SK-N-SH (cell line): ENCODE measurements at regions not wholly inside any gene's neighbourhood (a gene's known extent, or its start where the extent isn't known, plus 50 kb on each side); places are given as distances from the start of the nearest gene placed in this dataset.

Experiments
- CTCF ChIA-PET: fragments of 300-600, 350-600 bp; formaldehyde crosslinking; extraction: SDS; loops from one replicate; lab custom pipeline; 2021; lab: Yijun Ruan, JAX
- POLR2A ChIA-PET: fragments of 350-600 bp; sonication (Branson Sonifier 250); formaldehyde crosslinking; extraction: SDS; loops from one replicate; lab custom pipeline; 2020; ENCODE audit warnings: antibody characterized with exemption, inconsistent platforms; lab: Yijun Ruan, JAX
- DNase-seq: peaks from one replicate; pipeline ENCODE4 v3.0.0; 2012
- H2AFZ ChIP-seq: fragments of 200-600 bp; sonication (generic); 2 replicates; pipeline ENCODE4 v1.8.1; 2016; ENCODE audit warnings: antibody characterized with exemption, mild to moderate bottlenecking, low read depth
- H3F3A ChIP-seq: fragments of 200-600 bp; sonication (generic); replicated peaks from 2 replicates; pipeline ENCODE3; 2016; ENCODE audit warnings: antibody characterized with exemption, mild to moderate bottlenecking; ENCODE audit not compliant: insufficient read depth
- H3K27ac ChIP-seq, 2 experiments: fragments of 200-500 bp in 1 of 2; fragments of 200-600 bp in 1 of 2; sonication (Bioruptor generic) in 1 of 2; sonication (generic), shearing (Covaris generic) in 1 of 2; 2 replicates each; pipeline versions ENCODE4 v1.5.1 to v1.6.1; 2014 to 2016; ENCODE audit warnings: low read depth in 2 of 2, inconsistent platforms in 1 of 2, low read length in 1 of 2, mild to moderate bottlenecking in 1 of 2, mixed read lengths in 1 of 2
- H3K27me3 ChIP-seq: fragments of 200-600 bp; sonication (generic), shearing (Covaris generic); 2 replicates; pipeline ENCODE4 v1.6.1; 2016; ENCODE audit warnings: mixed run types; ENCODE audit not compliant: insufficient read depth
- H3K36me3 ChIP-seq, 2 experiments: fragments of 200-500 bp in 1 of 2; fragments of 200-600 bp in 1 of 2; sonication (Bioruptor generic) in 1 of 2; sonication (generic) in 1 of 2; replicated peaks in 1 of 2; 2 replicates each; pipeline versions ENCODE3 to v1.5.1; 2014 to 2016; ENCODE audit warnings: low read length in 1 of 2, mild to moderate bottlenecking in 1 of 2; ENCODE audit not compliant: insufficient read depth in 2 of 2, control insufficient read depth in 1 of 2
- H3K4me1 ChIP-seq, 2 experiments: fragments of 200-500 bp in 1 of 2; fragments of 200-600 bp in 1 of 2; sonication (Bioruptor generic) in 1 of 2; sonication (generic), shearing (Covaris generic) in 1 of 2; 2 replicates each; pipeline versions ENCODE4 v1.5.1 to v1.6.1; 2014 to 2016; ENCODE audit warnings: low read depth in 1 of 2, low read length in 1 of 2, mixed run types in 1 of 2; ENCODE audit not compliant: insufficient read depth in 2 of 2, control insufficient read depth in 1 of 2
- H3K4me2 ChIP-seq: fragments of 200-600 bp; sonication (generic), shearing (Covaris generic); 2 replicates; pipeline ENCODE4 v1.6.1; 2017; ENCODE audit warnings: mixed run types
- H3K4me3 ChIP-seq, 2 experiments: fragments of 200-500 bp in 1 of 2; fragments of 200-600 bp in 1 of 2; sonication (Bioruptor generic) in 1 of 2; sonication (generic), shearing (Covaris generic) in 1 of 2; 2 replicates each; pipeline versions ENCODE4 v1.5.1 to v1.8.1; 2014 to 2016; ENCODE audit warnings: low read depth in 2 of 2, inconsistent platforms in 1 of 2, low read length in 1 of 2, mild to moderate bottlenecking in 1 of 2, mixed read lengths in 1 of 2, moderate library complexity in 1 of 2
- H3K79me2 ChIP-seq: fragments of 200-600 bp; sonication (generic); 2 replicates; pipeline ENCODE4 v1.8.1; 2017; ENCODE audit warnings: mild to moderate bottlenecking; ENCODE audit not compliant: insufficient read depth
- H3K9ac ChIP-seq: fragments of 200-600 bp; sonication (generic); 2 replicates; pipeline ENCODE4 v1.6.1; 2017; ENCODE audit warnings: mixed run types
- H3K9me2 ChIP-seq: fragments of 200-600 bp; sonication (generic); 2 replicates; pipeline ENCODE4 v1.6.1; 2017; ENCODE audit warnings: mixed run types
- H3K9me3 ChIP-seq: fragments of 200-600 bp; sonication (generic); 2 replicates; pipeline ENCODE4 v1.6.1; 2017; ENCODE audit warnings: mixed run types, mild to moderate bottlenecking, moderate library complexity
- H4K20me1 ChIP-seq: fragments of 200-600 bp; sonication (generic); 2 replicates; pipeline ENCODE4 v1.6.1; 2017; ENCODE audit warnings: mild to moderate bottlenecking, mixed run types; ENCODE audit not compliant: insufficient read depth
- CHD2 ChIP-seq: fragments of 150-350 bp; IDR thresholded peaks from 2 replicates; pipeline ENCODE4 v1.6.1; 2018; ENCODE audit warnings: low read length; ENCODE audit not compliant: partially characterized antibody
- EP300 ChIP-seq, 2 experiments: IDR thresholded peaks; 2 replicates each; pipeline versions ENCODE4 v1.4.0 to v1.6.1; 2012; ENCODE audit warnings: borderline replicate concordance in 1 of 2, low read depth in 1 of 2, low read length in 1 of 2
- EZH2phosphoT487 ChIP-seq: fragments of 200-600 bp; sonication (generic); IDR thresholded peaks from 2 replicates; pipeline ENCODE4 v1.6.1; 2017; ENCODE audit warnings: low read depth, mixed run types, mild to moderate bottlenecking, antibody characterized with exemption, moderate library complexity, borderline replicate concordance
- FOSL2 ChIP-seq: IDR thresholded peaks from 2 replicates; pipeline ENCODE4 v1.4.0; 2012; ENCODE audit warnings: low read depth, mild to moderate bottlenecking, moderate library complexity, borderline replicate concordance
- FOXJ3 ChIP-seq: sonication (generic); formaldehyde crosslinking; IDR thresholded peaks from 2 replicates; pipeline ENCODE4 v1.5.1; 2020; ENCODE audit warnings: mild to moderate bottlenecking, missing genetic modification reagents
- IRF3 ChIP-seq: fragments of 150-350 bp; IDR thresholded peaks from 2 replicates; pipeline ENCODE4 v1.6.1; 2016; ENCODE audit warnings: mild to moderate bottlenecking, low read depth, low read length
- MEF2A ChIP-seq: IDR thresholded peaks from 2 replicates; pipeline ENCODE4 v1.4.0; 2012; ENCODE audit warnings: low read depth, borderline replicate concordance
- POLR2AphosphoS5 ChIP-seq: IDR thresholded peaks from 2 replicates; pipeline ENCODE4 v1.6.1; 2012; ENCODE audit warnings: low read depth, low read length
- RAD21 ChIP-seq: IDR thresholded peaks from 2 replicates; pipeline ENCODE4 v1.6.1; 2012; ENCODE audit warnings: mild to moderate bottlenecking, low read length
- REST ChIP-seq: IDR thresholded peaks from 2 replicates; pipeline ENCODE4 v1.6.1; 2012; ENCODE audit warnings: mild to moderate bottlenecking, low read depth, low read length, moderate library complexity
- RFX5 ChIP-seq: IDR thresholded peaks from 2 replicates; pipeline ENCODE4 v1.6.1; 2012; ENCODE audit warnings: mild to moderate bottlenecking, improper control_type of control experiment, low read length
- TCF12 ChIP-seq: IDR thresholded peaks from 2 replicates; pipeline ENCODE4 v1.4.0; 2012
- YY1 ChIP-seq: IDR thresholded peaks from 2 replicates; pipeline ENCODE4 v1.4.0; 2012; ENCODE audit warnings: low read depth, mild to moderate bottlenecking
- WGBS: methylation state at CpG from one replicate; pipeline ENCODE4 v1.1.6; 2017; ENCODE audit warnings: low lambda C conversion rate; 5-methylcytosine and 5-hydroxymethylcytosine counted together

GRCh38 chr7:46321556-46322205, 400.6 kb upstream of the IGFBP3 start (continued):
- TF ChIP-seq REST, result no peak
- TF ChIP-seq YY1, result no peak
- no peak for TF ChIP-seq TCF12
- no peak for TF ChIP-seq RFX5
- TF ChIP-seq, all 33 proteins: peak for 0

GRCh38 chr7:46320956-46321355, 399.9 kb upstream of the IGFBP3 start:
- CTCF ChIA-PET, result interaction anchor here (1.1 kb wide), 1 partner anchor 399 kb away, joined by 4 read pairs; no protein-coding TSS in a partner anchor
- no peaks in the 10 kb centered on the region for H3K79me2 ChIP-seq
- H3K27me3 ChIP-seq, result no peaks in the 10 kb centered on the region
- H3F3A ChIP-seq, result peaks cover 6% of the 10 kb centered on the region
- H3K27ac ChIP-seq, result no peak overlapping the region
- no peak for DNase-seq
- no peaks in the 10 kb centered on the region for H4K20me1 ChIP-seq
- no peaks in the 10 kb centered on the region for H3K9me2 ChIP-seq
- POLR2A ChIA-PET, result no interaction called here
- H3K9ac ChIP-seq, result no peak overlapping the region
- H3K9me3 ChIP-seq, result no peaks in the 10 kb centered on the region
- H3K4me3 ChIP-seq, result no peak overlapping the region
- TF ChIP-seq IRF3, result no peak
- no peak for TF ChIP-seq FOXJ3 (CRISPR knock-in tag)
- no peak for TF ChIP-seq RFX5
- no peak for TF ChIP-seq MEF2A
- TF ChIP-seq FOSL2, result no peak
- no peak for TF ChIP-seq EZH2phosphoT487
- TF ChIP-seq CHD2, result no peak
- TF ChIP-seq EP300 (IDR thresholded peaks at IDR 0.05; ENCODE audit: borderline replicate concordance in 1 of 2, low read depth in 1 of 2, low read length in 1 of 2), result no peak
- no peak for TF ChIP-seq RAD21
- no peak for TF ChIP-seq POLR2AphosphoS5
- TF ChIP-seq TCF12, result no peak
- H2AFZ ChIP-seq, result no peak overlapping the region; the same call in 1 of the 2 replicates
- no peaks in the 10 kb centered on the region for H3K4me1 ChIP-seq
- no peaks in the 10 kb centered on the region for H3K36me3 ChIP-seq
- WGBS, result 87% methylated on average over 3 of the region's 3 CpGs
- H3K4me2 ChIP-seq, result no peak overlapping the region
